ENCODE measurements at regions not wholly inside any gene's neighbourhood (a gene's known extent, or its start where the extent isn't known, plus 50 kb on each side); places are given as distances from the start of the nearest gene placed in this dataset.

GRCh38 chr2:129374452-129374851 lies 605.0 kb upstream of the RAB6C start:
- TF ChIP-seq, protein P1, sequence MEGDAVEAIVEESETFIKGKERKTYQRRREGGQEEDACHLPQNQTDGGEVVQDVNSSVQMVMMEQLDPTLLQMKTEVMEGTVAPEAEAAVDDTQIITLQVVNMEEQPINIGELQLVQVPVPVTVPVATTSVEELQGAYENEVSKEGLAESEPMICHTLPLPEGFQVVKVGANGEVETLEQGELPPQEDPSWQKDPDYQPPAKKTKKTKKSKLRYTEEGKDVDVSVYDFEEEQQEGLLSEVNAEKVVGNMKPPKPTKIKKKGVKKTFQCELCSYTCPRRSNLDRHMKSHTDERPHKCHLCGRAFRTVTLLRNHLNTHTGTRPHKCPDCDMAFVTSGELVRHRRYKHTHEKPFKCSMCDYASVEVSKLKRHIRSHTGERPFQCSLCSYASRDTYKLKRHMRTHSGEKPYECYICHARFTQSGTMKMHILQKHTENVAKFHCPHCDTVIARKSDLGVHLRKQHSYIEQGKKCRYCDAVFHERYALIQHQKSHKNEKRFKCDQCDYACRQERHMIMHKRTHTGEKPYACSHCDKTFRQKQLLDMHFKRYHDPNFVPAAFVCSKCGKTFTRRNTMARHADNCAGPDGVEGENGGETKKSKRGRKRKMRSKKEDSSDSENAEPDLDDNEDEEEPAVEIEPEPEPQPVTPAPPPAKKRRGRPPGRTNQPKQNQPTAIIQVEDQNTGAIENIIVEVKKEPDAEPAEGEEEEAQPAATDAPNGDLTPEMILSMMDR (IDR thresholded peaks at IDR 0.05; ENCODE audit: extremely low read depth in 1 of 2, insufficient read depth in 1 of 2, low read depth in 1 of 2, low read length in 2 of 2): no peak
- no peak for TF ChIP-seq EZH2 (IDR thresholded peaks at IDR 0.05; ENCODE audit: borderline replicate concordance, low read depth, low read length, severe bottlenecking)
- no peak for TF ChIP-seq POLR2AphosphoS5 (IDR thresholded peaks at IDR 0.05; ENCODE audit: insufficient read depth, low read depth, low read length)
- no peak for TF ChIP-seq GATA2 (IDR thresholded peaks at IDR 0.05; ENCODE audit: insufficient read depth, insufficient read length, low read depth, low read length)
- no peak for TF ChIP-seq POLR2A (IDR thresholded peaks at IDR 0.05; ENCODE audit: low read depth, low read length)
- no peak for TF ChIP-seq MAX (IDR thresholded peaks at IDR 0.05; ENCODE audit: insufficient read depth, insufficient read length)
- TF ChIP-seq MYC (IDR thresholded peaks at IDR 0.05; ENCODE audit: low read depth, low read length): no peak
- no peak for TF ChIP-seq JUN (IDR thresholded peaks at IDR 0.05; ENCODE audit: borderline replicate concordance, insufficient read depth, insufficient read length, low read depth)
